GM18502 (cell line): ENCODE measurements at regions not wholly inside any gene's neighbourhood (a gene's known extent, or its start where the extent isn't known, plus 50 kb on each side); places are given as distances from the start of the nearest gene placed in this dataset.

Experiments used
- ATAC-seq: cut with Tn5 transposase; IDR thresholded peaks from one replicate; pipeline ENCODE4 v1.9.1; 2021; ENCODE audit warnings: mild to moderate bottlenecking; ENCODE audit not compliant: unreplicated experiment, poor library complexity

GRCh38 chr10:30127120-30127541, 67.7 kb upstream of the JCAD start:
- no peak for ATAC-seq

- no peak for ATAC-seq
Observed at GRCh38 chr10:30125496-30125895, 66.1 kb upstream of the JCAD start.

- ATAC-seq = no peak
Observed at GRCh38 chr10:30124704-30125103, 65.3 kb upstream of the JCAD start.

- no peak for ATAC-seq
Observed at GRCh38 chr10:30121401-30121800, 62.0 kb upstream of the JCAD start.

- ATAC-seq = no peak
Observed at GRCh38 chr10:30118590-30118989, 59.2 kb upstream of the JCAD start.

- no peak for ATAC-seq
Observed at GRCh38 chr10:30117812-30118501, 58.6 kb upstream of the JCAD start.

- ATAC-seq = no peak
Observed at GRCh38 chr10:30116041-30116491, 56.7 kb upstream of the JCAD start.

- no peak for ATAC-seq
Observed at GRCh38 chr10:30115626-30115940, 56.2 kb upstream of the JCAD start.

- ATAC-seq = no peak
Observed at GRCh38 chr10:30114881-30115625, 55.7 kb upstream of the JCAD start.

- no peak for ATAC-seq
Observed at GRCh38 chr10:30114401-30114800, 55.0 kb upstream of the JCAD start.

GRCh38 chr10:30111340-30112022, 52.1 kb upstream of the JCAD start:
- no peak for ATAC-seq
